ENCODE measurements at regions not wholly inside any gene's neighbourhood (a gene's known extent, or its start where the extent isn't known, plus 50 kb on each side); places are given as distances from the start of the nearest gene placed in this dataset.

DNA sequence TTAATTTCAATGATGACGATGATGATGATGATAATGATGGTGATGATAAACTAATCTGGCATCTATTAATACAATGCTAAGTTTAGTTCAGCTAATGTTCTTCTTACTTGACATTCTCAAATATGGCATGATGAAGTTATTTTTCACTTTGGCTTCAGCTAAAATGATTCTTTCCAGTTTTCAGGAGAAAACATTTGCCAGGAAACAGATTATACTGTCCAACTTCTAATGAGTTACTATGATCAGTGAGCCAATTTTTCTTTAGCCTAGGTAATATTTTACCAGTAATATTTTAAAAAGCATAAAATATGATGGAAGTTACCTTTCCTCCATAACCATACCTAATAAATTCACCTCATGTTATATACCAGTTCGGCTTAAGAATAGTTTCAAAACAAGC is 245.7 kb upstream of the CSNK1A1L start:
- H3K27ac ChIP-seq: no peak overlapping the region
- TF ChIP-seq, protein P1, sequence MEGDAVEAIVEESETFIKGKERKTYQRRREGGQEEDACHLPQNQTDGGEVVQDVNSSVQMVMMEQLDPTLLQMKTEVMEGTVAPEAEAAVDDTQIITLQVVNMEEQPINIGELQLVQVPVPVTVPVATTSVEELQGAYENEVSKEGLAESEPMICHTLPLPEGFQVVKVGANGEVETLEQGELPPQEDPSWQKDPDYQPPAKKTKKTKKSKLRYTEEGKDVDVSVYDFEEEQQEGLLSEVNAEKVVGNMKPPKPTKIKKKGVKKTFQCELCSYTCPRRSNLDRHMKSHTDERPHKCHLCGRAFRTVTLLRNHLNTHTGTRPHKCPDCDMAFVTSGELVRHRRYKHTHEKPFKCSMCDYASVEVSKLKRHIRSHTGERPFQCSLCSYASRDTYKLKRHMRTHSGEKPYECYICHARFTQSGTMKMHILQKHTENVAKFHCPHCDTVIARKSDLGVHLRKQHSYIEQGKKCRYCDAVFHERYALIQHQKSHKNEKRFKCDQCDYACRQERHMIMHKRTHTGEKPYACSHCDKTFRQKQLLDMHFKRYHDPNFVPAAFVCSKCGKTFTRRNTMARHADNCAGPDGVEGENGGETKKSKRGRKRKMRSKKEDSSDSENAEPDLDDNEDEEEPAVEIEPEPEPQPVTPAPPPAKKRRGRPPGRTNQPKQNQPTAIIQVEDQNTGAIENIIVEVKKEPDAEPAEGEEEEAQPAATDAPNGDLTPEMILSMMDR (IDR thresholded peaks at IDR 0.05): no peak

DNA sequence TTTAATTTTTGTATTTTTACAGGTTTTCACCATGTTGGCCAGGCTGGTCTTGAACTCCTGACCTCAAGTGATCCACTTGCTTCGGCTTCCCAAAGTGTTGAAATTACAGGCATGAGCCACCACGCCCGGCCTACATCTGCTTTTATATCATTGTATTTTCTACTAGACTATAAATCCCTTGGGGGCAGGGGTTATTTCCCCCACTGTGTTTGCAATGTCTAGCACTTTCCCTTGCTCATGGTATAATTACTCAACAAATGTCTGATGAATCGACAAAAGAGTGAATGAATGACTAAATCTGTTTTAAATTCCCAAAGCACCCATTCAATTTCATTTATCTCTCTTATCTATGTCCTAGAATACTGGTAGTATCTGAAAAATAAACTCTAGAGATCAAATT is 244.5 kb upstream of the CSNK1A1L start:
- H3K27ac ChIP-seq: peak overlapping the region; percentile 28; the same call in 1 of the 2 replicates
- TF ChIP-seq, protein P1 (IDR thresholded peaks at IDR 0.05): no peak
- no peak for TF ChIP-seq ZFX (IDR thresholded peaks at IDR 0.05; ENCODE audit: borderline replicate concordance)

GRCh38 chr13:37348916-37349643 is 243.6 kb upstream of the CSNK1A1L start:
- H3K27ac ChIP-seq: peak overlapping the region; percentile 28; the same call in 1 of the 2 replicates
- TF ChIP-seq, protein P1 (IDR thresholded peaks at IDR 0.05): no peak
- TF ChIP-seq ZFX (IDR thresholded peaks at IDR 0.05; ENCODE audit: borderline replicate concordance): no peak

DNA sequence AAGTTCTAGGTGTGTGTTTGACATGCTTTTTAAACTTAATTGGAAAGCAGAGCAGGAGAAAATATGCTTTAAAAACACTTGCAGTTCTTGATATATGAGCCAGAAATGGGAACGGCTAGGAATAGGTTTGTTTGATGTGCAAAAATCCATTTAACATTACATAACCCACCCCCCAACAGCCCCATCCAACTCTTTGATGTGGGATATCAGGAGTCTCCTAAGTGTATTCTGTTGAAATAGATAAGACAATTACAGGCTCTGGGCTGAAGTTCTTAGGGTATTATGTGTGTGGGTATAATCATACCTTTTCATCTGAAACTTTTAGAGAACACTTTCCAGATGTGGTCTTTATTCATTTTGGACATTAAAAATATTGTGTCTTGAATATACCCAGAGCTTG is 240.4 kb upstream of the CSNK1A1L start:
- TF ChIP-seq ZFX (IDR thresholded peaks at IDR 0.05; ENCODE audit: borderline replicate concordance): no peak
- TF ChIP-seq, protein P1 (IDR thresholded peaks at IDR 0.05): no peak
- H3K27ac ChIP-seq: no peak overlapping the region

DNA sequence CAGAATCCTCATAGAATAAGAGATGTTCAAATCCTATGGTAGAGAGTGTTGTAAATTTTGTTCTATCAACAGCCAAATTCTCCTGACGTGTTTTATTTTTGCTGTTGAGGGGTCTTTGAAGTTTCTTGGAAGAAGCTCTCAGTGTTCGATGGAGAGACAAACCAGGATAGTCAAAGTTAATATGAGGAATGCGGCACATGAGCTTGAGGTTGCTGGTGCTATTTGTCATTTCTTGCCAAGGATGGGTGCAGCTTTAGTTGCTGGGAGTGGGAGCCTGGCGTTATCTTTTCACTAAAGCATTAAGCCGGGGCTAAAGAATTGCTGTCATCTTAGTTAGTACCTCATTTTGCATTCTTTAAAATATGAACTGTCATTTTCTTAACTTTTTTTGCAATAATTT is 239.9 kb upstream of the CSNK1A1L start:
- TF ChIP-seq ZFX (IDR thresholded peaks at IDR 0.05; ENCODE audit: borderline replicate concordance): no peak
- TF ChIP-seq, protein P1 (IDR thresholded peaks at IDR 0.05): no peak
- no peak overlapping the region for H3K27ac ChIP-seq

DNA sequence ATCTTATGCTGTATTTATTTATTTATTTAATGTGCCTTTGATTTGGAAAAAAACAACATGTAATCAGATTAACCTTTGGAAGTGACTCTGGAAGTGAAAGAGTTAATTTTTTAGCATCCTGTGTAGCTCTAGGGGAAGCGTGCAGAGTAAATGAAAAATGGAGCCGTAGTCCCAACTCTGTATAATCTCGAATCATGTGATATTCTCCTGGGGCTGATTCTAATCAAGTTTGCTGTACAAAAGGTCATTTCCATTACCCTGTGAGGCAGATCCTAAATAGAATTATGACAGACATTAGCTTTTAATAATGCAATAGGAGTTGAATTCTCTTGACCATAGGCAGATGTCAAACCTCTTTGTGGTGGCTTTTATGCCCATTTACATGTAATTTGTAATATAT is 238.6 kb upstream of the CSNK1A1L start:
- H3K27ac ChIP-seq: no peak overlapping the region; the same call in 1 of the 2 replicates
- TF ChIP-seq, protein P1 (IDR thresholded peaks at IDR 0.05): no peak
- TF ChIP-seq ZFX (IDR thresholded peaks at IDR 0.05; ENCODE audit: borderline replicate concordance): no peak

- TF ChIP-seq ZFX (IDR thresholded peaks at IDR 0.05; ENCODE audit: borderline replicate concordance): no peak
- TF ChIP-seq, protein P1 (IDR thresholded peaks at IDR 0.05): no peak
- no peak overlapping the region for H3K27ac ChIP-seq
These were observed 236.7 kb upstream of the CSNK1A1L start for GRCh38 chr13:37342205-37342604.
